ENCODE measurements at regions not wholly inside any gene's neighbourhood (a gene's known extent, or its start where the extent isn't known, plus 50 kb on each side); places are given as distances from the start of the nearest gene placed in this dataset.
"Not testable (repeated sequence)": the region's sequence is repeated elsewhere in the genome, so short reads cannot be mapped to it uniquely, and the experiment has no call there.

GRCh38 chr1:66460776-66461175, 73.2 kb upstream of the SGIP1 start:
- no peak for DNase-seq (ENCODE audit: low spot score)

- DNase-seq (ENCODE audit: low spot score): no peak
Observed at GRCh38 chr1:66462313-66462712, 71.6 kb upstream of the SGIP1 start.

DNA sequence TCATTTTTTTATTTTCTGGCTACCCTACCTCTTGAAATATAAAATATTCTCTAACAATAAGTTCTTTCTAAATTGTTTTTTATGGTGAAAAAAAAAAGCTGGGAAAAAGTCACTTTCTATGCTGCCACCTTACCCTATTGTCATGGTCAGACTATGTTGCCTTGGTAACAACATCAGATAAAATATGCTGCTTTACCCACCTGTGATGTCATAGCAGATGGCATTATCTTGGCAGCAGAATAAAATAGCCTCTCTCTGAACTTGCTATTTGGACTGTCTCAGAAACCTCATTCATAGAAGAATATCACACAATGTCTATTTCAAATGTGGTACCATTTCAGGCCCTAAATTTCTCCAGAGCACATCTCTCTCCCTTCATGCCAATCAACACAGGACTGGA, 69.6 kb upstream of the SGIP1 start:
- DNase-seq (ENCODE audit: low spot score): no peak

DNA sequence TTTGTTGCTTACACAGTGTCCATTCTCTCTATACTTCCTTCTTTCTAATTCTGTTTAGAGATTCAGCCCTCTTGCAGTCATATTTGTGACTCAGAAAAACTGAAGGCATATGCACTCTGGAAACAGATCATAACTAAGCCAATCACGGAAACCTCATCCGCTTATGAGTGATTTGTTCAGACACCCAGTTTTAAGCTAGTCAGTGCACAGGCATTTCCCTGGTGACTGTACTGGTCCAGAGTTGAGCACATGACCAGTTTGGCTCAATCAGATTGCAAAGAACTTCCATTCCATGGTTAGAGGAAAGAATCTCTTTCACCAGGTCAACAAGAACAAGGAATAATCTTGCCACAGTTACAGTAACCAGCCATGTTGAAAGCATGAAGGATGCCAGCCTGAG, 69.2 kb upstream of the SGIP1 start:
- DNase-seq (ENCODE audit: low spot score): no peak

- DNase-seq (ENCODE audit: low spot score): not testable (repeated sequence)
Observed at GRCh38 chr1:66466695-66467094, 67.3 kb upstream of the SGIP1 start.

DNA sequence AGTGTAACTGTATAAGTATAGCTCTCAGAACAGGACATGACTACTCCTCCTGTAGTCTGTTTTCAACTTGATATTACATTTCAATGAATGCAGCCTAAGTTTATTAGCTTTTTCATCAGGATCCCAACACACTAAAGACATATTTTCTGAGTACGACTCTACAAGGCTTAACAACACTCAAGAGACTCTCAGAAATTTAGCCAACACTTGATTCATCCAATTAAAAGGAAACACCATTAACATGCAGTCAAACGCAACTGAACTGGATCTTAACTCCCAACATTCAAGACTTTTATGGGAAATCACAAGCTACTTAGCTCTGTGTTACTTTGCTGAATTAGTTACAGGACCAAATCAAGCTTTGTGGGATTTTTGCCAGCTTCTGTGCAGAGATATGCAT, 65.2 kb upstream of the SGIP1 start:
- no peak for DNase-seq (ENCODE audit: low spot score)

- no peak for DNase-seq (ENCODE audit: low spot score)
Observed at GRCh38 chr1:66475940-66476339, 58.0 kb upstream of the SGIP1 start.

GRCh38 chr1:66476774-66477173, 57.2 kb upstream of the SGIP1 start:
- DNase-seq (ENCODE audit: low spot score): no peak

- DNase-seq (ENCODE audit: low spot score): no peak
Observed at GRCh38 chr1:66478116-66478515, 55.8 kb upstream of the SGIP1 start.

DNA sequence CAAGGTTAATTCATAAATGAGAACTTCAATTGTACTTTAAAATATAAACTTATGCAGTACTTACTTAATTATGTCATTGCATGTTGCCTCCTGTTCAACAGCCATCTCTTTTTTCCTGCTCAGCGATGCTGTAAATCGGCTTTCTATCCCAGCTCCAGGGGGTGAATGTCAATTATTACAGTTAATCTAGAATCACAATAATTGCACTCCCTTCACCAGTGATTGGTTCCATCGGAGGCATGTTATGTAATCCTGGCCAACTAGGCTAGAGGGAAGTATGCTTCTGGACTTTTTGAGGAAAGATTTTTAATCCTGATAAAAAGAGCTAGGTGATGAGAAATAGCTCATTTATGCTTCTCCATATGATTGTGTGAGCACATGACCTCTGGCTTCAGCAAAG, 53.8 kb upstream of the SGIP1 start:
- DNase-seq (ENCODE audit: low spot score): no peak

DNA sequence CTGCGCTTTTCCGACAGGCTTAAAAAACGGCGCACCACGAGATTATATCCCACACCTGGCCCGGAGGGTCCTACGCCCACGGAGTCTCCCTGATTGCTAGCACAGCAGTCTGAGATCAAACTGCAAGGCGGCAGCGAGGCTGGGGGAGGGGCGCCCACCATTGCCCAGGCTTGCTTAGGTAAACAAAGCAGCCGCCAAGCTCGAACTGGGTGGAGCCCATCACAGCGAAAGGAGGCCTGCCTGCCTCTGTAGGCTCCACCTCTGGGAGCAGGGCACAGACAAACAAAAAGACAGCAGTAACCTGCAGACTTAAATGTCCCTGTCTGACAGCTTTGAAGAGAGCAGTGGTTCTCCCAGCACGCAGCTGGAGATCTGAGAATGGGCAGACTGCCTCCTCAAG, 52.7 kb upstream of the SGIP1 start:
- DNase-seq (ENCODE audit: low spot score): not testable (repeated sequence)
